ENCODE measurements at regions not wholly inside any gene's neighbourhood (a gene's known extent, or its start where the extent isn't known, plus 50 kb on each side); places are given as distances from the start of the nearest gene placed in this dataset.

DNA sequence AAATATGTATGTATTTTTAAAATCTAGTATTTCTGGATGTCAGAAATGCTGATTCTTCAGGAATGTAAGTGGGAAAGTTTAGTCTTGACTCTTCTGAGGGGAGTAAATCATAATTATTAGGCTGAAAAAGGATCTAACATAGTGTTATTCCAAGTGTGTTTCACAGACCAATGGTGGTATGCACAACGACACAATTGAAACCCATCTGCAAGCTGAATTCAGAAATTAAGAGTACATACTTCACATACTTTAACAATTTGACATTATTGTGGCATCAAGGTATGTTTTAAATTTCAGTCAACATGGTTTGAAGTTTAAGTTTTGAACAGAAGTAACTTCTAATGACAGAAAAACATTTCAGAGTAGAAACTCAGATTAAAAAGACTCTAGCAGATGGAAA lies 236.7 kb downstream of the SLC7A11 start:
- H3K4me1 Mint-ChIP-seq, result peaks cover 3% of the 10 kb centered on the region; the same call in 2 of the 3 replicates
- Histone ChIP-seq H3F3A (replicated peaks; ENCODE audit: low read depth) (no peaks in the 10 kb centered on the region), H3K79me2 (replicated peaks; ENCODE audit: insufficient read depth) (no peaks in the 10 kb centered on the region), H3K36me3 (ENCODE audit: insufficient read depth) (no peaks in the 10 kb centered on the region), H3K4me2 (no peak overlapping the region), H3K27ac (ENCODE audit: low read depth) (no peak overlapping the region), H3K9me2 (ENCODE audit: insufficient read depth) (no peaks in the 10 kb centered on the region), H4K20me1 (replicated peaks; ENCODE audit: insufficient read depth) (no peaks in the 10 kb centered on the region), H3K4me1 (ENCODE audit: insufficient read depth) (no peaks in the 10 kb centered on the region), H3K27me3 (ENCODE audit: insufficient read depth) (no peaks in the 10 kb centered on the region), H3K4me3 (no peak overlapping the region), H2AFZ (no peak overlapping the region)
- no peaks in the 10 kb centered on the region for H3K27me3 Mint-ChIP-seq (ENCODE audit: insufficient read depth, low read depth, poor library complexity)
- H3K36me3 Mint-ChIP-seq (ENCODE audit: low read depth), result no peaks in the 10 kb centered on the region
- TF ChIP-seq POLR2AphosphoS5 (IDR thresholded peaks at IDR 0.05; ENCODE audit: low read depth) (no peak), NANOG (IDR thresholded peaks at IDR 0.05; ENCODE audit: borderline replicate concordance) (no peak)
- TF ChIP-seq, protein P1, sequence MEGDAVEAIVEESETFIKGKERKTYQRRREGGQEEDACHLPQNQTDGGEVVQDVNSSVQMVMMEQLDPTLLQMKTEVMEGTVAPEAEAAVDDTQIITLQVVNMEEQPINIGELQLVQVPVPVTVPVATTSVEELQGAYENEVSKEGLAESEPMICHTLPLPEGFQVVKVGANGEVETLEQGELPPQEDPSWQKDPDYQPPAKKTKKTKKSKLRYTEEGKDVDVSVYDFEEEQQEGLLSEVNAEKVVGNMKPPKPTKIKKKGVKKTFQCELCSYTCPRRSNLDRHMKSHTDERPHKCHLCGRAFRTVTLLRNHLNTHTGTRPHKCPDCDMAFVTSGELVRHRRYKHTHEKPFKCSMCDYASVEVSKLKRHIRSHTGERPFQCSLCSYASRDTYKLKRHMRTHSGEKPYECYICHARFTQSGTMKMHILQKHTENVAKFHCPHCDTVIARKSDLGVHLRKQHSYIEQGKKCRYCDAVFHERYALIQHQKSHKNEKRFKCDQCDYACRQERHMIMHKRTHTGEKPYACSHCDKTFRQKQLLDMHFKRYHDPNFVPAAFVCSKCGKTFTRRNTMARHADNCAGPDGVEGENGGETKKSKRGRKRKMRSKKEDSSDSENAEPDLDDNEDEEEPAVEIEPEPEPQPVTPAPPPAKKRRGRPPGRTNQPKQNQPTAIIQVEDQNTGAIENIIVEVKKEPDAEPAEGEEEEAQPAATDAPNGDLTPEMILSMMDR (conservative IDR thresholded peaks at IDR 0.05; ENCODE audit: low read depth in 2 of 2), result no peak
- no peaks in the 10 kb centered on the region for H3K9me3 Mint-ChIP-seq
- no peak overlapping the region for H3K4me3 Mint-ChIP-seq
- DNase-seq (ENCODE audit: low spot score), result no peak
- H3K27ac Mint-ChIP-seq, result no peak overlapping the region
- ATAC-seq, result no peak

- H3K4me3 Mint-ChIP-seq, result no peak overlapping the region
- DNase-seq (ENCODE audit: low spot score), result no peak
- ATAC-seq, result no peak
- Histone ChIP-seq H3K27me3 (ENCODE audit: insufficient read depth) (no peaks in the 10 kb centered on the region), H3K9me2 (ENCODE audit: insufficient read depth) (no peaks in the 10 kb centered on the region), H2AFZ (no peak overlapping the region), H3F3A (replicated peaks; ENCODE audit: low read depth) (no peaks in the 10 kb centered on the region), H3K27ac (ENCODE audit: low read depth) (no peak overlapping the region), H3K4me3 (no peak overlapping the region), H4K20me1 (replicated peaks; ENCODE audit: insufficient read depth) (no peaks in the 10 kb centered on the region), H3K36me3 (ENCODE audit: insufficient read depth) (no peaks in the 10 kb centered on the region), H3K4me1 (ENCODE audit: insufficient read depth) (no peaks in the 10 kb centered on the region), H3K4me2 (no peak overlapping the region), H3K79me2 (replicated peaks; ENCODE audit: insufficient read depth) (no peaks in the 10 kb centered on the region)
- H3K27me3 Mint-ChIP-seq (ENCODE audit: insufficient read depth, low read depth, poor library complexity), result no peaks in the 10 kb centered on the region
- H3K36me3 Mint-ChIP-seq (ENCODE audit: low read depth), result no peaks in the 10 kb centered on the region
- H3K4me1 Mint-ChIP-seq, result peaks cover 3% of the 10 kb centered on the region; the same call in 2 of the 3 replicates
- no peak overlapping the region for H3K27ac Mint-ChIP-seq
- H3K9me3 Mint-ChIP-seq, result no peaks in the 10 kb centered on the region
- TF ChIP-seq REST (IDR thresholded peaks at IDR 0.05; ENCODE audit: unreplicated experiment) (no peak), ZNF462 (CRISPR knock-in tag; IDR thresholded peaks at IDR 0.05) (no peak), NANOG (IDR thresholded peaks at IDR 0.05; ENCODE audit: borderline replicate concordance) (no peak), ZNF331 (CRISPR knock-in tag; IDR thresholded peaks at IDR 0.05; ENCODE audit: low read depth) (no peak), EZH2 (IDR thresholded peaks at IDR 0.05; ENCODE audit: low read depth, unreplicated experiment) (no peak), POLR2AphosphoS5 (IDR thresholded peaks at IDR 0.05; ENCODE audit: low read depth) (no peak), CREB1 (CRISPR knock-in tag; IDR thresholded peaks at IDR 0.05; ENCODE audit: low read depth) (no peak), STAT1 (IDR thresholded peaks at IDR 0.05; ENCODE audit: unreplicated experiment) (no peak)
- TF ChIP-seq, protein P2, sequence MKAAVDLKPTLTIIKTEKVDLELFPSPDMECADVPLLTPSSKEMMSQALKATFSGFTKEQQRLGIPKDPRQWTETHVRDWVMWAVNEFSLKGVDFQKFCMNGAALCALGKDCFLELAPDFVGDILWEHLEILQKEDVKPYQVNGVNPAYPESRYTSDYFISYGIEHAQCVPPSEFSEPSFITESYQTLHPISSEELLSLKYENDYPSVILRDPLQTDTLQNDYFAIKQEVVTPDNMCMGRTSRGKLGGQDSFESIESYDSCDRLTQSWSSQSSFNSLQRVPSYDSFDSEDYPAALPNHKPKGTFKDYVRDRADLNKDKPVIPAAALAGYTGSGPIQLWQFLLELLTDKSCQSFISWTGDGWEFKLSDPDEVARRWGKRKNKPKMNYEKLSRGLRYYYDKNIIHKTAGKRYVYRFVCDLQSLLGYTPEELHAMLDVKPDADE (IDR thresholded peaks at IDR 0.05), result no peak
These were observed 238.9 kb downstream of the SLC7A11 start for GRCh38 chr4:138003248-138003647.
